Ishikawa (cell line): ENCODE measurements at regions not wholly inside any gene's neighbourhood (a gene's known extent, or its start where the extent isn't known, plus 50 kb on each side); places are given as distances from the start of the nearest gene placed in this dataset.

Source experiments
- CEBPB ChIP-seq: IDR thresholded peaks from 2 replicates; pipeline ENCODE4 v1.6.1; 2012
- CREB1 ChIP-seq: IDR thresholded peaks from 2 replicates; pipeline ENCODE4 v1.6.1; 2012; ENCODE audit warnings: low read depth
- EGR1 ChIP-seq: IDR thresholded peaks from 2 replicates; pipeline ENCODE4 v1.6.1; 2012
- EP300 ChIP-seq: IDR thresholded peaks from 2 replicates; pipeline ENCODE4 v1.6.1; 2012; ENCODE audit warnings: borderline replicate concordance
- FOXM1 ChIP-seq: IDR thresholded peaks from 2 replicates; pipeline ENCODE4 v1.6.1; 2012; ENCODE audit warnings: low read depth, borderline replicate concordance
- NFIC ChIP-seq: IDR thresholded peaks from 2 replicates; pipeline ENCODE4 v1.6.1; 2012
- RAD21 ChIP-seq: IDR thresholded peaks from 2 replicates; pipeline ENCODE4 v1.6.1; 2012; ENCODE audit warnings: low read depth
- REST ChIP-seq: IDR thresholded peaks from 2 replicates; pipeline ENCODE4 v1.6.1; 2012; ENCODE audit warnings: low read depth, mild to moderate bottlenecking
- TAF1 ChIP-seq: IDR thresholded peaks from 2 replicates; pipeline ENCODE4 v1.6.1; 2012; ENCODE audit warnings: low read depth, mild to moderate bottlenecking
- TCF12 ChIP-seq: IDR thresholded peaks from 2 replicates; pipeline ENCODE4 v1.6.1; 2012; ENCODE audit warnings: low read depth
- TEAD4 ChIP-seq: IDR thresholded peaks from 2 replicates; pipeline ENCODE4 v1.6.1; 2012
- USF1 ChIP-seq: IDR thresholded peaks from 2 replicates; pipeline ENCODE4 v1.6.1; 2012
- YY1 ChIP-seq: IDR thresholded peaks from 2 replicates; pipeline ENCODE4 v1.6.1; 2012; ENCODE audit warnings: low read depth
- ZBTB7A ChIP-seq: IDR thresholded peaks from 2 replicates; pipeline ENCODE4 v1.6.1; 2012; ENCODE audit warnings: low read depth
- TF ChIP-seq, protein P1 (sequence below): IDR thresholded peaks from 2 replicates; pipeline ENCODE4 v1.6.1; 2012

DNA sequence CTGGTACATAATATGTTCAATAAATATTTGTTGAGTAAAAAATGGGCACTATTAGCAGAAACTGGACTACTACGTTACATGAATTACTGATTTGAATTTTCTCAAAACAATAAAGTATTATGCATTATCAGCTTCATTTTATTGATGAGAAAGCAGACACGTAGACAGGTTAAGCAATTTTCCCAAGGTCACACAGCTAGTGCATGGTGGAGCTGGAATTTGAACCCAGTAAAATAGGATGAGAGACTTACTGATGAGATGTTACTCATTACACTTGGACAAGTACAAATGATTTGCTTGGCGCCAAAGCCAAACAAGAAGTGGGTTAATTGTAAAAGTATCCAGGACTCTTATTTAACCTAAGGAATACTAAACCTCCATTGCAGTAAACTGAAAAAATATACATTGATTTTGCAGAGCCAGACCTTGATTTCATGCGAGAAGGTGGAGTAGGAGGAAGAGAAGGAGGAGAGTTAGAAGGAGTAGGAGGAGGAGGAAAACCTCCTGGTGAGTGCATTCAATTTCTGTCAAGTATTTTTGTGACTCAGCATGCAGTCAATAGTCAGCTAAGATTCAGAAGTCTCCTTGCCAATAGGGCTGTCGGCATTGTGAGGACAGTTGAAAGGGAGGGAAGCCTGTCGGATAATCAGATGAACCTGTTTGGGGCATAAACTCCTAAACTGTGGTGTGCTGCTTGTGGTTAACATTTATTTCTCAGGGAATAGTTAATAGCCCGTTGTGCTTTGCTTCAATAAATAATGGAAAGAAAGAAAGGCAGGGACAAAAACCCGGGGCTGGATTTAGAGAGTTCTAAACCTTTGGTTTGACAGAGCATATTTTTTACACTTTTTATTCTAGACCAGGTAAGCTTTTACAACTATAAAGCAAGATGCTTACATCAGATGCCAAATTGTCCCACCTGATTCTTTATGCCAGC lies 77.0 kb upstream of the TACR1 start:
- TF ChIP-seq CREB1 (no peak), EP300 (no peak)

DNA sequence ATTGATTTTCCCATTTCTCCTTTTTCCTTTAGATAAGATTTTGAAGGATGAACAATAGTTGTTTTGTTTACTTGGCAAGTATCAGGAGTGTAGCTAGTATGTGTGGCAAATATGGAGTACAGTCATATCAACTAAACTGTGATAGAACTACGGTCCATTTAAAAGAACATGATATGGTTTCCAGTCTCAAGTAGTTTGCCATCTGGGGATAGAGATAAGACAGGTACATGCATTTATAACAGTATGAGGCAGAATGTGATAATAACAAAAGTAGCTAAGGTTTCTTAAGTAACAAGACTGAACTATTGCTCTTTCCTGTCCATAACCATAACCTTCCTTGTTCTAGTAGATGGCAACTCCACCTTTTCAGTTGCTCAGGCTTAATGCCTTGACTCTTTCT lies 75.6 kb upstream of the TACR1 start:
- TF ChIP-seq TAF1 (no peak), TCF12 (no peak), REST (no peak), CEBPB (no peak), FOXM1 (no peak), CREB1 (no peak), EP300 (no peak), EGR1 (no peak), YY1 (no peak), ZBTB7A (no peak), NFIC (no peak), RAD21 (no peak)
- TF ChIP-seq, protein P1, sequence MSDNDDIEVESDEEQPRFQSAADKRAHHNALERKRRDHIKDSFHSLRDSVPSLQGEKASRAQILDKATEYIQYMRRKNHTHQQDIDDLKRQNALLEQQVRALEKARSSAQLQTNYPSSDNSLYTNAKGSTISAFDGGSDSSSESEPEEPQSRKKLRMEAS = no peak

DNA sequence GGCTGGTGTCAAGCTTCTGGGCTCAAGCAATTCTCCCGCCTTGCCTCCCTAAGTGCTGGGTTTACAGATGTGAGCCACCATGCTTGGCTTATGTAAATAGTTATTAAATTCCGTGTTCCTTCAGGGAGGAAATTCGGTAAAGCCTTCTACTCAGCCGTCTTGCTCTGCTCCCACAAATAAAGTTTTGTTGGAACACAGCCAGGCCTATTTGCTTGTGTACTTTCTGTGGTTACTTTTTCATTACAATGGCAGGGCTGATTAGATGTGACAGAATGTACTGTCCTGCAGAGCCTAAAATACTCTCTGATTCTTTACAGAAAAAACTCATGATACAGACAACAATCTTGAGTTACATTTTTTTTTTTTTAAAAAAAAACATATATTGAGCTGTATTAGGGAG lies 68.8 kb upstream of the TACR1 start:
- TF ChIP-seq USF1 = no peak
- no peak for TF ChIP-seq RAD21
- no peak for TF ChIP-seq EGR1

- TF ChIP-seq REST = peak; percentile 58; the same call in 1 of the 2 replicates
- TF ChIP-seq CREB1 = no peak
Measured at GRCh38 chr2:75261923-75262322, 62.6 kb upstream of the TACR1 start.

GRCh38 chr2:75260946-75261345 lies 61.6 kb upstream of the TACR1 start:
- no peak for TF ChIP-seq CEBPB

- TF ChIP-seq YY1 (no peak), CEBPB (no peak), NFIC (no peak), TEAD4 (no peak), RAD21 (no peak), REST (no peak), TAF1 (no peak), TCF12 (no peak), FOXM1 (no peak), ZBTB7A (no peak), CREB1 (no peak), EP300 (no peak)
Measured at GRCh38 chr2:75258620-75259019, 59.3 kb upstream of the TACR1 start.
